Activated T-cell treated with anti-CD3 and anti-CD28 coated beads, Interleukin-2, amount 50 U/mL, for 72 hours (primary cell): ENCODE measurements at regions not wholly inside any gene's neighbourhood (a gene's known extent, or its start where the extent isn't known, plus 50 kb on each side); places are given as distances from the start of the nearest gene placed in this dataset.
A peak's percentile ranks its signal among the peaks of the same experiment; 100 is the strongest.

Source experiments
- ATAC-seq, 2 donors: fragments of 150-1000 bp; cut with Tn5 transposase; replicated peaks in 1 of 2; 2 replicates each; pipeline ENCODE4 v1.10.0; 2021; ENCODE audit warnings: moderate library complexity in 2 of 2, mild to moderate bottlenecking in 1 of 2
- DNase-seq, 2 donors: peaks; one replicate each; pipeline ENCODE4 v3.0.0; 2021 to 2022; ENCODE audit warnings: mixed read lengths in 1 of 2
- H3K27ac Mint-ChIP-seq: one replicate; pipeline ENCODE4 v1.8.0; 2022; ENCODE audit warnings: mild to moderate bottlenecking, moderate library complexity, mixed read lengths
- H3K27me3 Mint-ChIP-seq: one replicate; pipeline ENCODE4 v1.8.0; 2022; ENCODE audit warnings: low read depth, mixed read lengths
- H3K36me3 Mint-ChIP-seq, 2 donors: one replicate each; pipeline ENCODE4 v1.8.0; 2022; ENCODE audit warnings: mixed read lengths in 2 of 2, mild to moderate bottlenecking in 1 of 2; ENCODE audit not compliant: insufficient read depth in 2 of 2
- H3K4me1 Mint-ChIP-seq: one replicate; pipeline ENCODE4 v1.8.0; 2022; ENCODE audit warnings: low read depth, mixed read lengths
- H3K4me3 Mint-ChIP-seq, 2 donors: one replicate each; pipeline ENCODE4 v1.8.0; 2022; ENCODE audit warnings: mild to moderate bottlenecking in 2 of 2, mixed read lengths in 2 of 2, moderate library complexity in 2 of 2
- H3K9me3 Mint-ChIP-seq, 2 donors: one replicate each; pipeline ENCODE4 v1.8.0; 2022; ENCODE audit warnings: mixed read lengths in 2 of 2

GRCh38 chr9:129252937-129253802 is 75.1 kb upstream of the IER5L start:
- no peak overlapping the region for H3K4me3 Mint-ChIP-seq
- H3K36me3 Mint-ChIP-seq, result no peaks in the 10 kb centered on the region
- no peaks in the 10 kb centered on the region for H3K9me3 Mint-ChIP-seq

DNA sequence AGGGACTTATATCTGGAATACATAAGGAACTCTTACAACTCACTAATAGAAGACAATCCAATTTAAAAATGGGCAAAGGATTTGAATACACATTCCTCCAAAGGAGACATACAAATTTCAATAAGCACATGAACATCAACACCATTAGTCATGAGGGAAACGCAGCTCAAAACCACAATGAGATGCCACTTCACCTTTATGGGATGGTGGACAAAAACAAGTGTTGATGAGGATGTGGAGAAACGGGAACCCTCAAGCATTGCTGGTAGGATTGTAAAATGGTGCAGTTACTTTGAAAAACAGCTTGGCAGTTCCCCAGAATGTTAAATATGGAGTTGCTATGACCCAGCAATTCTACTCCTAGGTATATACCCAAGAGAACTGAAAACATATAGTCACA is 72.7 kb upstream of the IER5L start:
- no peak for ATAC-seq
- H3K4me3 Mint-ChIP-seq, result no peak overlapping the region
- no peak for DNase-seq
- H3K4me1 Mint-ChIP-seq, result no peaks in the 10 kb centered on the region
- H3K9me3 Mint-ChIP-seq, result no peaks in the 10 kb centered on the region
- no peak overlapping the region for H3K27ac Mint-ChIP-seq
- no peaks in the 10 kb centered on the region for H3K27me3 Mint-ChIP-seq
- H3K36me3 Mint-ChIP-seq, result no peaks in the 10 kb centered on the region

More at GRCh38 chr9:129252937-129253802, 75.1 kb upstream of the IER5L start:
- ATAC-seq, result no peak
- peaks cover 4% of the 10 kb centered on the region for H3K4me1 Mint-ChIP-seq
- DNase-seq, result no peak
- H3K27me3 Mint-ChIP-seq, result no peaks in the 10 kb centered on the region
- no peak overlapping the region for H3K27ac Mint-ChIP-seq

- Mint-ChIP-seq H3K4me3 (no peak overlapping the region), H3K36me3 (no peaks in the 10 kb centered on the region)
- no peak for ATAC-seq
Measured at GRCh38 chr9:129247285-129248153, 69.5 kb upstream of the IER5L start.

DNA sequence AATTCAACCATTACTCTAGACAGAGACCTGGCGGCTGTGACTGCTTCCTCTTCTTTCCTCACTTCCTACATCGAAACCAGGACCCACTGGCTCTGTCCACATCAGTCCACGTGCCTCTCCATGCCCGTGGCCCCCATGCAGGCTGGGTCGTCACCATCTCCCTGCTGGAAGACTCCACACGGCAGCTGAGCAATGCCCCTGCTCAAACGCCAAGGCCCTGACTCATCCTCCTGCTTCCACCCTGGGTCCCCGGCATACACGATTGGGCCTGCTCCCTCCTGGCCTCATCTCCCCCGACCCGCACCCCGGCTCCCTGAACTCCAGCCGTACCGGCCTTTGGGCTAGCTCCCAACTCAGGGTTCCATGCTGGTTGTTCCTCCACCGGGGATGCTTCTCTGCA is 67.2 kb upstream of the IER5L start:
- no peaks in the 10 kb centered on the region for H3K27me3 Mint-ChIP-seq
- H3K27ac Mint-ChIP-seq, result no peak overlapping the region
- ATAC-seq (no peak), DNase-seq (no peak)
- H3K36me3 Mint-ChIP-seq, result no peaks in the 10 kb centered on the region
- H3K4me1 Mint-ChIP-seq, result peaks cover 9% of the 10 kb centered on the region
- H3K4me3 Mint-ChIP-seq, result no peak overlapping the region
- no peaks in the 10 kb centered on the region for H3K9me3 Mint-ChIP-seq

More at GRCh38 chr9:129247285-129248153, 69.5 kb upstream of the IER5L start:
- Mint-ChIP-seq H3K4me1 (no peaks in the 10 kb centered on the region), H3K9me3 (no peaks in the 10 kb centered on the region), H3K27me3 (no peaks in the 10 kb centered on the region), H3K27ac (no peak overlapping the region)
- DNase-seq, result no peak

- H3K27ac Mint-ChIP-seq, result no peak overlapping the region
- no peak overlapping the region for H3K4me3 Mint-ChIP-seq
- no peak for DNase-seq
- H3K4me1 Mint-ChIP-seq, result peaks cover 17% of the 10 kb centered on the region
- H3K9me3 Mint-ChIP-seq, result no peaks in the 10 kb centered on the region
- ATAC-seq, result no peak
- H3K27me3 Mint-ChIP-seq, result no peaks in the 10 kb centered on the region
- H3K36me3 Mint-ChIP-seq, result no peaks in the 10 kb centered on the region
Measured at GRCh38 chr9:129242971-129243561, 65.0 kb upstream of the IER5L start.

GRCh38 chr9:129242191-129242941 is 64.3 kb upstream of the IER5L start:
- Mint-ChIP-seq H3K9me3 (no peaks in the 10 kb centered on the region), H3K4me3 (no peak overlapping the region), H3K4me1 (peaks cover 24% of the 10 kb centered on the region), H3K27me3 (no peaks in the 10 kb centered on the region), H3K36me3 (no peaks in the 10 kb centered on the region), H3K27ac (no peak overlapping the region)
- ATAC-seq (no peak), DNase-seq (no peak)

GRCh38 chr9:129241725-129242124 is 63.7 kb upstream of the IER5L start:
- H3K27ac Mint-ChIP-seq, result no peak overlapping the region
- ATAC-seq, result no peak
- no peak overlapping the region for H3K4me3 Mint-ChIP-seq
- no peak for DNase-seq
- no peaks in the 10 kb centered on the region for H3K9me3 Mint-ChIP-seq
- no peaks in the 10 kb centered on the region for H3K36me3 Mint-ChIP-seq
- H3K4me1 Mint-ChIP-seq, result peaks cover 31% of the 10 kb centered on the region
- no peaks in the 10 kb centered on the region for H3K27me3 Mint-ChIP-seq

GRCh38 chr9:129240581-129241211 is 62.6 kb upstream of the IER5L start:
- ATAC-seq, result no peak
- H3K27ac Mint-ChIP-seq, result no peak overlapping the region
- no peak overlapping the region for H3K4me3 Mint-ChIP-seq
- DNase-seq, result no peak
- H3K9me3 Mint-ChIP-seq, result no peaks in the 10 kb centered on the region
- no peaks in the 10 kb centered on the region for H3K27me3 Mint-ChIP-seq
- H3K36me3 Mint-ChIP-seq, result no peaks in the 10 kb centered on the region
- H3K4me1 Mint-ChIP-seq, result peaks cover 40% of the 10 kb centered on the region

DNA sequence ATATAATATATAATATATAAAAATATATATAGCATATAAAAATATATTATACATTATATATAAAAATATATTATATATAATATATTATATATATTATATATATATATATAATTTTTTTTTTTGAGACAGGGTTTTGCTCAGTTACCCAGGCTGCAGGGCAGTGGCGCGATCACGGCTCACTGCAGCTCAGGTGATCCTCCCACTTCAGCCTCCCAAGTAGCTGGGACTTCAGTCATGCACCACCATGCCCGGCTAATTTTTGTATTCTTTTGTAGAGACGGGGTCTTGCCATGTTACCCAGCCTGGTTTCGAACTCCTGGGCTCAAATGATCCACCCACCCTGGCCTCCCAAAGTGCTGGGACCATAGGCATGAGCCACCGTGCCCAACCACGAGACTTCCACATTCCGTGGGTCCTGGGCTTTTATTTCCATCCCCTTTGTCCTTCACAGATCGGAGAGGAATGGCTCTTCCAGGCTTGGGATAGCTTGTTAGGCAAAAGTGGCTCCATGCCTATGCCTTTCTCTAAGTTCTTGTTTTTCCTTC is 62.0 kb upstream of the IER5L start:
- Mint-ChIP-seq H3K4me1 (peaks cover 47% of the 10 kb centered on the region), H3K27ac (no peak overlapping the region), H3K27me3 (no peaks in the 10 kb centered on the region), H3K36me3 (no peaks in the 10 kb centered on the region), H3K4me3 (no peak overlapping the region), H3K9me3 (no peaks in the 10 kb centered on the region)
- DNase-seq, result no peak
- no peak for ATAC-seq

DNA sequence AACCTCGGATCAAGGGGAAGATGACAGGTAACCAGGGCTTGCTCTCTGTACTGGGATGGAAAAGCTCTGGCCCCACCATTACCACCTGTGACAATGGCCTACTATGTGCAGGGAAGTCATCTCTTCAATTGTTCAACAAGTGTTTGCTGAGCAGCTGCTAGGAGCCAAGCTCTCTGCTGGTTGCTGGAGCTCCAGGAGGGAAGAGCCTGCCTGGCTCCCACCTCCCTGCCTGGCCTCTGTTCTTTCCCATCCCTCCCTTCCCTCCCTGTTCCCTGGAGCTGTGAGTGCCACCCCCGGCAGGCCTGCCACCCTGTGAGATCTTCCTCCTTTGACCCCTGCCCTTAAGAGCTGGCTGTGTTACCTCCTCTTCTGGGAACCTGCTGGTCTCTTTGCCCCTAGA is 59.7 kb upstream of the IER5L start:
- peaks cover 3 to 5% of the 10 kb centered on the region in 2 donors for H3K9me3 Mint-ChIP-seq
- H3K27me3 Mint-ChIP-seq, result no peaks in the 10 kb centered on the region
- H3K4me1 Mint-ChIP-seq, result peaks cover 53% of the 10 kb centered on the region
- no peak for DNase-seq
- H3K4me3 Mint-ChIP-seq, result peak overlapping the region; percentile 44 to 87
- H3K36me3 Mint-ChIP-seq, result peaks cover 0 to 2% of the 10 kb centered on the region in 2 donors
- H3K27ac Mint-ChIP-seq, result peak overlapping the region; percentile 57
- ATAC-seq, result no peak

- H3K9me3 Mint-ChIP-seq, result peaks cover 3 to 6% of the 10 kb centered on the region in 2 donors
- no peaks in the 10 kb centered on the region for H3K27me3 Mint-ChIP-seq
- peak; percentile 78 to 79 for ATAC-seq
- no peak overlapping the region for H3K27ac Mint-ChIP-seq
- DNase-seq, result peak; percentile 62 to 78
- peaks cover 53% of the 10 kb centered on the region for H3K4me1 Mint-ChIP-seq
- peaks cover 0 to 2% of the 10 kb centered on the region in 2 donors for H3K36me3 Mint-ChIP-seq
- H3K4me3 Mint-ChIP-seq, result peak overlapping the region; percentile 44 to 87
Measured at GRCh38 chr9:129237164-129237611, 59.1 kb upstream of the IER5L start.
